K562 (cell line): ENCODE measurements at regions not wholly inside any gene's neighbourhood (a gene's known extent, or its start where the extent isn't known, plus 50 kb on each side); places are given as distances from the start of the nearest gene placed in this dataset.

ENCODE experiments used
- ATAC-seq: fragments of 200-7000 bp; cut with Tn5 transposase; 3 replicates; pipeline ENCODE4 v1.9.1; 2020; ENCODE audit warnings: moderate library complexity
- BruUV-seq: library from RNA; stranded (reverse); fragments of 400-500 nt; replicated peaks from 2 replicates; lab custom pipeline; 2021; lab: Mats Ljungman, UMichigan
- CTCF ChIA-PET: fragments of 300-600 bp; formaldehyde crosslinking; extraction: SDS; loops from one replicate; lab custom pipeline; 2021; ENCODE audit warnings: low intra/inter-chr PET ratio; lab: Yijun Ruan, JAX
- POLR2A ChIA-PET: fragments of 300-600, 350-650 bp; sonication (Branson Sonifier 250); formaldehyde crosslinking; extraction: SDS; loops from one replicate; lab custom pipeline; 2021; ENCODE audit warnings: antibody characterized with exemption, inconsistent platforms; lab: Yijun Ruan, JAX
- DNase-seq, 4 experiments: peaks; one replicate each; pipeline versions ENCODE4 v3.0.0 to v3.0.0-alpha.2; 2011 to 2018; ENCODE audit warnings: low spot score in 3 of 4, mixed read lengths in 3 of 4; ENCODE audit errors: extremely low read depth in 1 of 4
- FAIRE-seq: peaks from 2 replicates; lab custom pipeline; 2011; peaks lifted over from hg19 to GRCh38; lab: Jason Lieb, UNC
- H2AFZ ChIP-seq: 2 replicates; pipeline ENCODE4 v1.6.0; 2011; ENCODE audit warnings: low read depth, low read length, control low read depth, inconsistent platforms
- H3K27ac ChIP-seq: fragments of 200-600 bp; 3 replicates; pipeline ENCODE4 v1.8.0; 2011; ENCODE audit warnings: low read depth, mild to moderate bottlenecking, control low read depth, inconsistent platforms, low read length, moderate library complexity, mixed read lengths; ENCODE audit errors: extremely low read depth
- H3K27me3 ChIP-seq, 2 experiments: fragments of 300-600 bp in 1 of 2; 2 replicates in 1 of 2; 3 replicates in 1 of 2; pipeline versions ENCODE4 v1.6.0 to v1.8.0; 2011; ENCODE audit warnings: inconsistent platforms in 2 of 2, low read length in 2 of 2, mild to moderate bottlenecking in 1 of 2, mixed read lengths in 1 of 2, moderate library complexity in 1 of 2; ENCODE audit not compliant: control insufficient read depth in 2 of 2, insufficient read depth in 2 of 2
- H3K36me3 ChIP-seq: fragments of 300-600 bp; 3 replicates; pipeline ENCODE4 v1.8.0; 2011; ENCODE audit warnings: mild to moderate bottlenecking, low read length, inconsistent platforms; ENCODE audit not compliant: control insufficient read depth, insufficient read depth
- H3K4me1 ChIP-seq, 2 experiments: fragments of 200-600 bp in 1 of 2; replicated peaks in 1 of 2; 2 replicates in 1 of 2; 3 replicates in 1 of 2; pipeline versions ENCODE4 v1.5.1 to v1.8.0; 2011; ENCODE audit warnings: inconsistent platforms in 2 of 2, low read length in 2 of 2, mild to moderate bottlenecking in 1 of 2, mixed read lengths in 1 of 2, moderate library complexity in 1 of 2; ENCODE audit not compliant: control insufficient read depth in 2 of 2, insufficient read depth in 2 of 2
- H3K4me2 ChIP-seq: 2 replicates; pipeline ENCODE4 v1.6.1; 2011; ENCODE audit warnings: low read length, control low read depth, inconsistent platforms, mixed read lengths; ENCODE audit not compliant: insufficient read depth
- H3K4me3 ChIP-seq: fragments of 200-600 bp; sonication (generic), shearing (Covaris generic); 2 replicates; pipeline ENCODE4 v1.5.1; 2016; ENCODE audit warnings: control low read depth, inconsistent platforms
- H3K79me2 ChIP-seq: fragments of 200-600 bp; 3 replicates; pipeline ENCODE4 v1.8.0; 2011; ENCODE audit warnings: low read length, inconsistent platforms; ENCODE audit not compliant: control insufficient read depth, insufficient read depth
- H3K9ac ChIP-seq, 2 experiments: 2 replicates each; pipeline versions ENCODE4 v1.6.0 to v1.6.1; 2011; ENCODE audit warnings: low read depth in 2 of 2, low read length in 2 of 2, control low read depth in 1 of 2, inconsistent platforms in 1 of 2, mild to moderate bottlenecking in 1 of 2, mixed read lengths in 1 of 2; ENCODE audit not compliant: insufficient read depth in 1 of 2
- H3K9me1 ChIP-seq: one replicate; pipeline ENCODE4 v1.6.0; 2011; ENCODE audit warnings: inconsistent platforms, mild to moderate bottlenecking, low read length, moderate library complexity; ENCODE audit not compliant: control insufficient read depth, insufficient read depth
- H3K9me3 ChIP-seq: replicated peaks from 2 replicates; pipeline ENCODE4 v1.5.1; 2011; ENCODE audit warnings: low read depth, low read length, inconsistent platforms; ENCODE audit not compliant: control insufficient read depth, insufficient read depth
- H4K20me1 ChIP-seq: replicated peaks from 2 replicates; pipeline ENCODE4 v1.6.1; 2011; ENCODE audit warnings: low read length, inconsistent platforms, mixed read lengths; ENCODE audit not compliant: control insufficient read depth, insufficient read depth
- BCOR ChIP-seq: fragments of 450-650 bp; IDR thresholded peaks from 2 replicates; pipeline ENCODE4 v1.6.1; 2016
- CHAMP1 ChIP-seq: fragments of 450-650 bp; IDR thresholded peaks from 2 replicates; pipeline ENCODE4 v1.6.1; 2016; ENCODE audit warnings: mild to moderate bottlenecking
- ETV1 ChIP-seq: fragments of 450-650 bp; conservative IDR thresholded peaks from 2 replicates; pipeline ENCODE4 v1.6.1; 2016; ENCODE audit warnings: missing genetic modification characterization, control low read depth, low read depth, missing compliant biosample characterization
- EZH2 ChIP-seq: IDR thresholded peaks from 2 replicates; pipeline ENCODE4 v1.6.1; 2012; ENCODE audit warnings: low read depth, mild to moderate bottlenecking, inconsistent platforms, low read length, borderline replicate concordance
- IRF9 ChIP-seq: fragments of 450-650 bp; IDR thresholded peaks from 2 replicates; pipeline ENCODE4 v1.6.1; 2016; ENCODE audit warnings: missing biosample characterization, missing genetic modification characterization
- KAT7 ChIP-seq: sonication (generic); formaldehyde crosslinking; IDR thresholded peaks from 2 replicates; pipeline ENCODE4 v1.8.0; 2022; ENCODE audit warnings: missing genetic modification reagents, mild to moderate bottlenecking, borderline replicate concordance
- SAP30 ChIP-seq: fragments of 200-600 bp; sonication (generic); IDR thresholded peaks from 2 replicates; pipeline ENCODE4 v1.6.1; 2012; ENCODE audit warnings: borderline replicate concordance, low read depth, mild to moderate bottlenecking, moderate library complexity, low read length, control low read depth, inconsistent platforms; ENCODE audit not compliant: insufficient read depth, poor library complexity, severe bottlenecking
- SIRT6 ChIP-seq: IDR thresholded peaks from one replicate; pipeline ENCODE4 v1.6.1; 2012; ENCODE audit warnings: low read depth, mild to moderate bottlenecking, control low read depth, inconsistent platforms, low read length, moderate library complexity
- TSHZ1 ChIP-seq: fragments of 250-450 bp; sonication (Bioruptor Pico); IDR thresholded peaks from 2 replicates; pipeline ENCODE4 v1.4.0; 2020; ENCODE audit warnings: mild to moderate bottlenecking, moderate library complexity
- ZNF212 ChIP-seq: fragments of 450-650 bp; formaldehyde crosslinking; IDR thresholded peaks from 2 replicates; pipeline ENCODE4 v1.4.0; 2020; ENCODE audit warnings: mild to moderate bottlenecking
- ZNF274 ChIP-seq: IDR thresholded peaks from 2 replicates; pipeline ENCODE4 v1.6.1; 2011; ENCODE audit warnings: low read depth, mild to moderate bottlenecking, low read length, moderate library complexity, borderline replicate concordance
- ZNF740 ChIP-seq, 3 experiments: fragments of 200-800 bp in 1 of 3; sonication (Bioruptor generic) in 1 of 3; sonication (generic) in 1 of 3; formaldehyde crosslinking in 1 of 3; IDR thresholded peaks; 2 replicates each; pipeline versions ENCODE4 v1.6.1 to v1.8.0; 2016 to 2022; ENCODE audit warnings: mild to moderate bottlenecking in 2 of 3, missing compliant biosample characterization in 2 of 3, missing genetic modification characterization in 2 of 3, missing genetic modification reagents in 1 of 3
- WGBS: fragments of 100-300 bp; shearing (Covaris generic); methylation state at CpG from one replicate; pipeline ENCODE4 v1.1.6; 2016; ENCODE audit warnings: low coverage, mixed read lengths; ENCODE audit not compliant: insufficient coverage; ENCODE audit errors: missing lambda C conversion rate; 5-methylcytosine and 5-hydroxymethylcytosine counted together
- in situ Hi-C: fragments of 300-500 bp; cut with MboI; formaldehyde crosslinking; loops from 4 replicates; pipeline ENCODE4 v1.15.0; 2018; ENCODE audit warnings: inconsistent platforms, mixed read lengths
- intact Hi-C: fragments of 100-400 bp; cut with micrococcal nuclease; formaldehyde crosslinking; loops from 2 replicates; pipeline ENCODE4 v1.14.2; 2022

GRCh38 chr5:4020400-4020799, 424.8 kb downstream of the IRX1 start:
- DNase-seq (no peak), FAIRE-seq (no peak), ATAC-seq (no peak)
- in situ Hi-C loops (no loop called here), intact Hi-C loops (no loop called here)
- H3K36me3 ChIP-seq, result no peaks in the 10 kb centered on the region
- BruUV-seq, result no TSS peak
- CTCF ChIA-PET, result no interaction called here
- H3K27me3 ChIP-seq, result no peaks in the 10 kb centered on the region
- H3K9me1 ChIP-seq, result no peaks in the 10 kb centered on the region
- WGBS, result 0% methylated on average over 3 of the region's 3 CpGs
- no peaks in the 10 kb centered on the region for H3K4me1 ChIP-seq
- no peaks in the 10 kb centered on the region for H4K20me1 ChIP-seq
- H3K79me2 ChIP-seq, result no peaks in the 10 kb centered on the region
- no peak overlapping the region for H2AFZ ChIP-seq
- no peak overlapping the region for H3K27ac ChIP-seq
- no peaks in the 10 kb centered on the region; the same call in 1 of the 2 replicates for H3K9me3 ChIP-seq
- POLR2A ChIA-PET, result interaction anchor here (0.6 kb wide), 1 partner anchor 50 kb away, joined by 3 read pairs; no protein-coding TSS in a partner anchor
- TF ChIP-seq IRF9 (tag) (no peak), SIRT6 (no peak), ZNF274 (no peak), KAT7 (CRISPR knock-in tag) (no peak), BCOR (no peak), TSHZ1 (CRISPR knock-in tag) (no peak), ETV1 (tag) (no peak), SAP30 (no peak), ZNF740 (CRISPR knock-in tag; IDR thresholded peaks at IDR 0.05) (no peak), ZNF740 (tag; IDR thresholded peaks at IDR 0.05) (no peak), EZH2 (no peak), ZNF212 (CRISPR knock-in tag) (no peak), CHAMP1 (no peak)
- H3K4me2 ChIP-seq, result no peak overlapping the region
- no peak overlapping the region for H3K9ac ChIP-seq
- no peak overlapping the region for H3K4me3 ChIP-seq
